ENCODE measurements at regions not wholly inside any gene's neighbourhood (a gene's known extent, or its start where the extent isn't known, plus 50 kb on each side); places are given as distances from the start of the nearest gene placed in this dataset.
"Not testable (repeated sequence)": the region's sequence is repeated elsewhere in the genome, so short reads cannot be mapped to it uniquely, and the experiment has no call there.

- no peak for DNase-seq
Measured at GRCh38 chr6:112665114-112665513, 318.0 kb downstream of the RFPL4B start.

DNA sequence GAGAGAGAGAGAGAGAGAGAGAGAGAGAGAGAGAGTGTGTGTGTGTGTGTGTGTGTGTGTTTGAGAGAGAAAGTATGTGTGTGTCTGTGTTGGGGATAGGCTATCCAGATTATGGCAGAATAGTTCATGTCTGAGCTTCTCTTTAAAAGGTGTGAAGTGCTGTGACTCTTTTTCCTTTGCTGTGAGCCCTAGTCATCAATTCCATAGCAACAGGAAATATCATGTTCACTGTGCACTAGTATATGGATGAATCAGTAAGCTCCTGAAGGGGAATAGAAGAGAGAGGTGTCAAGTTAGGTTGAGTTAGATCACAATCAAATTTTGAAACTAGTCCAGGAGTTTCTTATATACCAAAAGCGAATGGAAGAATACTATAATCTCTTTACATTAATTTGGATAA is 318.7 kb downstream of the RFPL4B start:
- no peak for DNase-seq

GRCh38 chr6:112667427-112667826 is 320.3 kb downstream of the RFPL4B start:
- DNase-seq: no peak

DNA sequence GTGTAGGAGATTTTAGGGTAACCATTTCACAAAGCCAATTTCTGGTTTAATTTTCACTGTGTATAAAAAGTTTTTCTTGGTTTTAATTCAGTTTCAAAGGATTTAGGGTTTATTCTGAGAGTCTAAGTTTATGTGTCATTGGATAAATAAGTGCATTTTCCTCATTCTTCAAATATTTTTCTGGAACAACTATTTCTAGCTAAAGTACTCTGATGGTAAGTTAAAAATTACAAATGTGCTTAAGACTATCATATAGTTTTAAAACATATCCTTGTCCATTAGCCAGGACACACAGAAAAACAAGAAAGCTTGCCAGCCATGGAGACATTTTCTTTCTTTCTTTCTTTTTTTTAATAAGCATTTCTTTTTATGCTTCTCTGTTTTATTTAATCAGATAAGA is 333.0 kb downstream of the RFPL4B start:
- no peak for DNase-seq

DNA sequence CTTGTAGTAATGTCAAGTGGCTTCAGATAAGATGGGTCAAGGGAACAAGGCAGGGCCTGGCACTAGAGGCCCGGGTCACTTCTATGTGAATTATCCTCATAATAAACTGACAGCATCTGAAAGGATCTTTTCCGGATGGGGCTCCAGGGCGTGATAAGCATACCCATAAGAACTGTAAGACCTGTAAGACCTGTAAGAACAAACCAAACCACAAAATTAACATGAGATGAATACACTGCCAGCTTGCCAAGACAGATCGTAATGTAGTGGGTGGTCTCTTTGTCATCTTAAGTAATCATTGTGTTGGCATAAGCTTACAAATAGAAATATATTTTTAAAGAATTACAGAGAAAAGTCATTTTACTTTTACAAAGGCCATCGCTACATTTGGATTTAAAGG is 334.9 kb downstream of the RFPL4B start:
- no peak for DNase-seq

DNA sequence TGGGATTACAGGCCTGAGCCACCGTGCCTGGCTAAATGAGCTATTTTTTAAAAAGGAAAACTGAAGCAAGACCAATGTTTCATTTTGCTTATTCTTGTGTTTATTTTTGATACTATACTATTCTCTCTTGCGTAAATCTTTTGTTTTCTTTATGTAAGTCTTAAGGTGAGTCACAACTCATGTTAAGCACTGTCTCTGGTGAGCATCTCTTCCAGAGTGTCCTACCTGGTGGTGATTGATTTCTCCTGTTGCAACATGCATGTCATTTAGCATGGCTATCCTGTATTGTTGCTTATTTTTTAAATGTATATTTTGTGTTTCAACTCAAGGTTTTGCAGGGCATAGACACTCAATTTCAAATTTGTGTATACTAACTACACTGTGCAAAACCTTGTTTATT is 336.0 kb downstream of the RFPL4B start:
- no peak for DNase-seq

DNA sequence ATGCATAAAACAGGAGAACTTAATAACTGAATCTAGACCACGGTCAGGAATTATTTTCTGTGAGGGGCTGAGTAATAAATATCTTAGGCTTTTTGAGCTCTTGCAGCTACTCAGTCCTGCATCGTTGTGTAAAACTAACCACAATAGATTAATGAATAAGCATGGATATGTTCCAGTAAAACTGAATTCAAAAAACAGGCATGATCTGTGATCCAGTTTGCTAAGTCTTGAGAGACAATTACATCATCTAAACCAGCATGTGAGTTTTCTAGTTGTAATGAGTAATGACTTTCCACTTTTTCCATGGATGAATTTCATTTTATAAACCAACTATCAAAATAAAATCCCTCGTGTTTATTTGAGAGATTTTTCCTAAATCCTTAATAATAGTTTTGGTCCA is 336.8 kb downstream of the RFPL4B start:
- no peak for DNase-seq

- DNase-seq: not testable (repeated sequence)
Measured at GRCh38 chr6:112685521-112686220, 338.5 kb downstream of the RFPL4B start.

GRCh38 chr6:112688487-112689165 is 341.5 kb downstream of the RFPL4B start:
- DNase-seq: not testable (repeated sequence)

DNA sequence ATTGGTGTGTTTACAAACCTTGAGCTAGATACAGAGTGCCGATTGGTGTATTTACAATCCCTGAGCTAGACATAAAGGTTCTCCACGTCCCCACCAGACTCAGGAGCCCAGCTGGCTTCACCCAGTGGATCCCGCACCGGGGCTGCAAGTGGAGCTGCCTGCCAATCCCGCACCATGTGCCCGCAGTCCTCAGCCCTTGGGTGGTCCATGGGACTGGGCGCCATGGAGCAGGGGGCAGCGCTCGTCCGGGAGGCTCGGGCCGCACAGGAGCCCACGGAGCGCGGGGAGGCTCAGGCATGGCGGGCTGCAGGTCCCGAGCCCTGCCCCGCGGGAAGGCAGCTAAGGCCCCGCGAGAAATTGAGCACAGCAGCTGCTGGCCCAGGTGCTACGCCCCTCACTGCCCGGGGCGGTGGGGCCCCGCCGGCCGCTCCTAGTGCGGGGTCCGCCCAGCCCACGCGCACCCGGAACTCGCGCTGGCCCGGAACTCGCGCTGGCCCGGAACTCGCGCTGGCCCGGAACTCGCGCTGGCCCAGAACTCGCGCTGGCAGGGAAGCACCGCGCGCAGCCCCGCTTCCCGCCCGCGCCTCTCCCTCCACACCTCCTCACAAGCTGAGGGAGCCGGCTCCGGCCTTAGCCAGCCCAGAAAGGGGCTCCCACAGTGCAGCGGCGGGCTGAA is 342.2 kb downstream of the RFPL4B start:
- DNase-seq: not testable (repeated sequence)

DNA sequence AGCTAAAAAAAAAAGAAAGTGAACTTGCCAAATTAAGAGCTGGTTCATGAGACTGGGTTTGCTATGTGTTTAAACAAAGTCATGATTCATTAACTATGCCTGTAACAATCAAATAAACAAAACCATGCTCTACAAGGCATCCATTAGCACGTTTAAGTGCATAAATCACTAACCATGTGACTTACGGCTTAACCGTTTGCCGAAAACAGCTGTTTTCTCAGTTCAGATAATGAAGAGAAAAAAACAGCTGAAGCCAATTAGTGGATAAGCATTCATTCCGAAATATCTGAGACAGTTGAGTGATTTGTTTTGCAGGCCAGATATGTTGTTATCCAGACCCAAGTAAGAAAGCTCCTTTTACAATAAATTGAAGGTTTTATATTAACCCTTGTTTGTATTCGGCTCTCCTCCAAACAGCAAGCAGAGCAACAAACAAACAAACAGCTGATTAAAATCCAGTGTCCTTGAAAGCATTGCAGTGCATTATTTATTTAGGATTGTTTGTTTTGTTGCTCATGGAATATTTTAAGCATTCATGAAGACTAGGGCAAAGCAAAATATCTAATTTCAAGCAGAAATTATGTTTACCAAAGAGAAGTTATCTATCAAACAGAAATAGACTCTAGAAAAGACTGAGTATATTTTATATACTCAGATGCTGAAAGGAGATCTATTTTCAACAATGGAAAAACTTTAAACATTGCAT is 343.5 kb downstream of the RFPL4B start:
- no peak for DNase-seq

GRCh38 chr6:112691289-112691688 is 344.2 kb downstream of the RFPL4B start:
- DNase-seq: no peak

DNA sequence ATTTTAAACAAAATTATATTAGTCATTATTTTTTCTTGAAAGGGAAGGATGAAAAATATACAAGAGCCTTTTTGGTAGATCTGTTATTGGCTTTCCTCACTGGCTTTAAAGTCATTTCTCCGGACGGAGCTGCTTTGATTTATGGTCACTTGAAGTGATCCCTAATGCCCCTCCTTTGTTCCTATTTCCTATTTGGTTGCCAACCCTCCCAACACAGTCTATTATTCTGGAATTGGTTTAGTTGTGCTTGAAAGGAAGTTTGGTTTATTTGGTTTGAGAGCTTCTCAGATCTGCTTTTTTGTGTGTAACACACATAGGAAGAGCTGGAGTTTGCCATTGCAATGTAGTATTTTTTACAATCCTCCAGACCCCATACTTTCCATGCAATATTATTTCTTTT is 347.9 kb downstream of the RFPL4B start:
- DNase-seq: no peak

DNA sequence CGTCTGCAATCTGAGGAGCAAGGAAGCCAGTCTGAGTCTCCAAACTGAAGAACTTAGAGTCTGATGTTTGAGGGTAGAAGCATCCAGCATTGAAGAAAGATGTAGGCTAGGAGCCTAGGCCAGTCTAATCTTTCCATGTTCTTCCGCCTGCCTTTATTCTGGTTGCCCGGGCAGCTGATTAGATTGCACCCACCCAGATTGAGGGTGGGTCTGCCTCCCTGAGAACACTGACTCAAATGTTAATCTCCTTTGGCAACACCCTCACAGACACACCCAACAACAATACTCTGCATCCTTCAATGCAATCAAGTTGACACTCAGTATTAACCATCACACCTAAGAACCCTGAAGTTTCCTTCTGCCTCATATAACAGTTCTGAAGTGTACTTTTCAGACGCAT is 350.1 kb downstream of the RFPL4B start:
- no peak for DNase-seq

DNA sequence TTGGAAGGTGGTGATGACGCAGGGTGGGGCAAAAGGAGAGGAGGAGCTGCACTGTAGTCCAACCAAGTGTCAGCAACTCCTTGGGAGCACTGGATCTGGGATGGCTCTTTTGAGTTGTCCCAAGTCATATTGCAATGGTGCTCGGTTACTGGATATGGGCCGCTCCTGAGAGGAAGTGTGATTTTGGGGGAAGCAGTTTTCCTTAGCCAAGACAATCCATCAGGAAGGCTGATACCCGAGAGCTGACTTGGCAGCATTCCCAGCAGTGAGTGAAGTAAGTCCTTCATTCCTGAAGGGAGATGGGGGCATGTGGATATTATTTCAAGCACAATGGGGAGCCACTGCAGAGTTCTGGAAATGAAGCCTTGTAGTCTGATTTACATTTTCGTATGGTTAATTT is 354.1 kb downstream of the RFPL4B start:
- no peak for DNase-seq

DNA sequence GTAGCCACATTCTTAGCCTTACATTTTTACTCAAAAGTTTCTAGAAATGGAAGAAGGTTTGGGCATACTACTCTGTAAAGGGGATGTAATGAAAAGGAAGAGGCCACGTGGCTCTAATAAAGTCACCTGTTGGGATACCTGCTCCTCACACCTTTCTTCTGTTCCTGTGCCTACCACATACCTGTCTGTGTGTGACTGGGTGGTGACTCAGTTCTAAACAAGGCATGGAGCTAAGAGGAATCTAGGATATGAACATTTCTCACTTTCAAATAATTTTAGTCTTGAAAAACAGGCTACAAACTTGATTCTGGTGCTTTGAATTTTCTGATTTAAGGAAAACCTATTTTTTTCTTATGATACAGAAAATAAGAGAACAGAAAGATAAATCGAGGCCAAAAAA is 363.6 kb downstream of the RFPL4B start:
- no peak for DNase-seq

GRCh38 chr6:112713402-112713801 is 366.3 kb downstream of the RFPL4B start:
- no peak for DNase-seq

GRCh38 chr6:112717401-112717800 is 370.3 kb downstream of the RFPL4B start:
- no peak for DNase-seq

GRCh38 chr6:112717856-112718255 is 370.7 kb downstream of the RFPL4B start:
- no peak for DNase-seq

DNA sequence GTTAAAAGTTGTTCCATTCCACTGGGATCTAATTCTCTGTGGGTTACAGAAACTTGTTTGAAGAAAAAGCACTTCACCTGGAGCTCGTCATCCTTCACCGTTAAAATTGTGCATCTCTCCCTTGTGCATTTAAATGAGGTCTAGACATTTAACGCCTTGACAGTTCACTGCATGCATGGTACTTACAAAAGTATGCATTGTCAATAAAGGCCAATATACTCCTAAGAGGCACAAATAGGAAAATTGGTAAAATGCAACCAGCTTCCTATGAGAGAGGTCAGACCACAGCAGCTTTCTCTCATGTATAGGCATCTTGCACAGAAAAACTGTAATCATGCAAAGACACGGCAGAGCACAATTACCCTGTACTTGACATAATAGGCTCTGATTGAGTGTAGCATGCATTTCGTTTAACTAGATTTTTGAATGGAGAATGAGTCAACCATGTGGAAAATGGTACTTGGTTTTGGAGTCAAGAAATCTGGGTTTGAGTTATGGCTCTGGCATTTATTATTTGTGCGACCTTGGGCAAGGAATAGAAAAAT is 378.5 kb downstream of the RFPL4B start:
- DNase-seq: no peak

DNA sequence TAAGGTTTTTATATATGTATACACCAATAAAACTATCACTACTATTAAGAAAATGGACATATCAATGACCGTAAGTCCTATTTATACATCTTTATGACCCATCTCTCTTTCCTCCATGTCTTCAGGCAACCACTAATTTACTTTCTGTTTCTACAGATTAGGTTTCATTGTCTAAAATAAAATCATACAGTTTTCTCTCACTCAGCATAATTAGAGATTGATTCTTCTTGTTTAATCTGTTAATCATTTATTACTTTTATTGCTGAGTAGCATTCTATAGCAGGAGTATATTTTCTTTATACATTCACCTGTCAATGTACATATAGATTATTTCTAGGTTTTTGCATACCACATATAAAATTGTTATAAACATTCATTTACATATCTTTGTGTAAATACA is 388.0 kb downstream of the RFPL4B start:
- no peak for DNase-seq

DNA sequence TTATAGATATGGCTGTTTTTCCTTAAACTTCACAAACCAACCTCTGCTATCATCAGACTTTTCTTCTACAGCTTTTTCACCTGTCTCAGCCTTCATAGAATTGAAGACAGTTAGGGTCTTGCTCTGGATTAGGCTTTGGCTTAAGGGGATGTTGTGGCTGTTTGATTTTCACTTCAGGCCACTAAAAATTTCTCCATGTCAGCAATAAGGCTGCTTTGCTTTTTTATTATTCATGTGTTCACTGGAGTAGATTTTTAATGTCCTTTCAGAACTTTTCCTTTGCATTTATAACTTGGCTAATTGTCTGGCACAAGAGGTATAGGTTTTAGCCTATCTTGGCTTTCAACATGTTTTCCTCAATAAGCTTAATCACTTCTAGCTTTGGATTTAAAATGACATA is 392.6 kb downstream of the RFPL4B start:
- DNase-seq: no peak

DNA sequence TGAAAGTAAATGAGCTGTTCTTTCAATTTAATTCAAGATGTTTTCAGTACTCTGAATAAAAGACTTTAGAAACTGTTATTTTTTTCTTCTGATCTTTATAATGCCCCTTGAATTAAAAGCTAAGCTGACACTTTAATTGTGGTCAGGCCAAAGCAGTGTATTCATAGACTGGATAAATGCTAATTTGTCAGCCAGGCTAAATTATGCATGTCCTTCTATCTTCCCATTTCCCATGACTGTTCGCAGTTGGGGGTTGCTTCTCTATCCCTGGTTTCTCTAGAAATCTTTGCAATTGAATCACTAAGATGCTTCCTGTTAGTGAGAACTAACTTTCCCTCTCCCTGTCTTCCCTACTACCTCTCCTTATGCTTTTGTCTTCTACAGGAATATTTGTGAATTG is 396.2 kb downstream of the RFPL4B start:
- no peak for DNase-seq
